ENCODE measurements at regions not wholly inside any gene's neighbourhood (a gene's known extent, or its start where the extent isn't known, plus 50 kb on each side); places are given as distances from the start of the nearest gene placed in this dataset.

- BruUV-seq (replicated peaks), result no TSS peak
- ATAC-seq, result no peak
- intact Hi-C loops (cut with micrococcal nuclease; ENCODE audit: unreplicated experiment), result no loop called here
- DNase-seq (ENCODE audit: low read depth, low spot score), result no peak
- TF ChIP-seq POLR2AphosphoS5 (IDR thresholded peaks at IDR 0.05; ENCODE audit: low read depth, low read length) (no peak), TCF7L2 (IDR thresholded peaks at IDR 0.05; ENCODE audit: low read depth, low read length) (no peak), CTCF (IDR thresholded peaks at IDR 0.05) (no peak), SIN3A (IDR thresholded peaks at IDR 0.05; ENCODE audit: borderline replicate concordance, insufficient read depth, low read depth, low read length) (no peak), REST (IDR thresholded peaks at IDR 0.05; ENCODE audit: insufficient read depth in 1 of 2, low read depth in 2 of 2, low read length in 1 of 2) (no peak)
- H3K9me3 ChIP-seq (ENCODE audit: control insufficient read depth, insufficient read depth, low read depth, low read length), result no peaks in the 10 kb centered on the region
- H3K4me3 ChIP-seq (ENCODE audit: low read depth in 2 of 2, low read length in 2 of 2), result no peak overlapping the region
- CTCF ChIA-PET, result interaction anchor here (0.6 kb wide), 1 partner anchor 181 kb away, joined by 5 read pairs; no protein-coding TSS in a partner anchor
- no peak overlapping the region for H3K27ac ChIP-seq (ENCODE audit: low read length)
- peaks cover 5% of the 10 kb centered on the region for H3K27me3 ChIP-seq (ENCODE audit: control insufficient read depth, insufficient read depth, low read length)
- POLR2A ChIA-PET, result no interaction called here
- in situ Hi-C loops (cut with HindIII; ENCODE audit: low pct_unique_long_range_greater_than_20kb, low sequenced_read_pairs), result no loop called here
- no peaks in the 10 kb centered on the region for H3K4me1 ChIP-seq (ENCODE audit: control insufficient read depth, insufficient read depth, low read length)
- no peaks in the 10 kb centered on the region for H3K36me3 ChIP-seq (ENCODE audit: control insufficient read depth, insufficient read depth, low read length)
Measured at GRCh38 chr19:29450812-29451211, 75.0 kb upstream of the VSTM2B start.

- ChIA-PET CTCF (no interaction called here), POLR2A (no interaction called here)
- intact Hi-C loops (cut with micrococcal nuclease; ENCODE audit: unreplicated experiment), result no loop called here
- H3K36me3 ChIP-seq (ENCODE audit: control insufficient read depth, insufficient read depth, low read length), result no peaks in the 10 kb centered on the region
- no peaks in the 10 kb centered on the region; the same call in 1 of the 2 replicates for H3K9me3 ChIP-seq (ENCODE audit: control insufficient read depth, insufficient read depth, low read depth, low read length)
- no TSS peak for BruUV-seq (replicated peaks)
- no peak overlapping the region for H3K4me3 ChIP-seq (ENCODE audit: low read depth in 2 of 2, low read length in 2 of 2)
- no peak overlapping the region for H3K27ac ChIP-seq (ENCODE audit: low read length)
- H3K4me1 ChIP-seq (ENCODE audit: control insufficient read depth, insufficient read depth, low read length), result no peaks in the 10 kb centered on the region
- DNase-seq (ENCODE audit: low read depth, low spot score), result no peak
- TF ChIP-seq TCF7L2 (IDR thresholded peaks at IDR 0.05; ENCODE audit: low read depth, low read length) (no peak), POLR2AphosphoS5 (IDR thresholded peaks at IDR 0.05; ENCODE audit: low read depth, low read length) (no peak), REST (IDR thresholded peaks at IDR 0.05; ENCODE audit: insufficient read depth in 1 of 2, low read depth in 2 of 2, low read length in 1 of 2) (no peak), SIN3A (IDR thresholded peaks at IDR 0.05; ENCODE audit: borderline replicate concordance, insufficient read depth, low read depth, low read length) (no peak), CTCF (IDR thresholded peaks at IDR 0.05) (no peak)
- H3K27me3 ChIP-seq (ENCODE audit: control insufficient read depth, insufficient read depth, low read length), result peaks cover 2% of the 10 kb centered on the region; the same call in 1 of the 2 replicates
- ATAC-seq, result no peak
- in situ Hi-C loops (cut with HindIII; ENCODE audit: low pct_unique_long_range_greater_than_20kb, low sequenced_read_pairs), result no loop called here
Measured at GRCh38 chr19:29454109-29454508, 71.7 kb upstream of the VSTM2B start.
